Breast epithelium (tissue), 3 donors: ENCODE measurements at regions not wholly inside any gene's neighbourhood (a gene's known extent, or its start where the extent isn't known, plus 50 kb on each side); places are given as distances from the start of the nearest gene placed in this dataset.

Source experiments
- CTCF ChIP-seq, 3 donors: fragments of 450-650 bp; IDR thresholded peaks; one replicate each; pipeline ENCODE4 v1.5.1; 2016 to 2017; ENCODE audit warnings: antibody characterized with exemption in 3 of 3, mild to moderate bottlenecking in 3 of 3, moderate library complexity in 3 of 3
- POLR2A ChIP-seq: fragments of 450-650 bp; IDR thresholded peaks from one replicate; pipeline ENCODE4 v1.6.1; 2016; ENCODE audit warnings: antibody characterized with exemption, mild to moderate bottlenecking, moderate library complexity

- TF ChIP-seq CTCF (IDR thresholded peaks at IDR 0.05): no peak
- no peak for TF ChIP-seq POLR2A
These were observed 256.3 kb upstream of the PKDCC start for GRCh38 chr2:41791523-41791922.
